SK-N-SH (cell line): ENCODE measurements at regions not wholly inside any gene's neighbourhood (a gene's known extent, or its start where the extent isn't known, plus 50 kb on each side); places are given as distances from the start of the nearest gene placed in this dataset.

Experiments
- CTCF ChIA-PET: fragments of 300-600, 350-600 bp; formaldehyde crosslinking; extraction: SDS; loops from one replicate; lab custom pipeline; 2021; lab: Yijun Ruan, JAX
- POLR2A ChIA-PET: fragments of 350-600 bp; sonication (Branson Sonifier 250); formaldehyde crosslinking; extraction: SDS; loops from one replicate; lab custom pipeline; 2020; ENCODE audit warnings: antibody characterized with exemption, inconsistent platforms; lab: Yijun Ruan, JAX
- DNase-seq: peaks from one replicate; pipeline ENCODE4 v3.0.0; 2012
- H2AFZ ChIP-seq: fragments of 200-600 bp; sonication (generic); 2 replicates; pipeline ENCODE4 v1.8.1; 2016; ENCODE audit warnings: antibody characterized with exemption, mild to moderate bottlenecking, low read depth
- H3F3A ChIP-seq: fragments of 200-600 bp; sonication (generic); replicated peaks from 2 replicates; pipeline ENCODE3; 2016; ENCODE audit warnings: antibody characterized with exemption, mild to moderate bottlenecking; ENCODE audit not compliant: insufficient read depth
- H3K27ac ChIP-seq, 2 experiments: fragments of 200-500 bp in 1 of 2; fragments of 200-600 bp in 1 of 2; sonication (Bioruptor generic) in 1 of 2; sonication (generic), shearing (Covaris generic) in 1 of 2; 2 replicates each; pipeline versions ENCODE4 v1.5.1 to v1.6.1; 2014 to 2016; ENCODE audit warnings: low read depth in 2 of 2, inconsistent platforms in 1 of 2, low read length in 1 of 2, mild to moderate bottlenecking in 1 of 2, mixed read lengths in 1 of 2
- H3K27me3 ChIP-seq: fragments of 200-600 bp; sonication (generic), shearing (Covaris generic); 2 replicates; pipeline ENCODE4 v1.6.1; 2016; ENCODE audit warnings: mixed run types; ENCODE audit not compliant: insufficient read depth
- H3K36me3 ChIP-seq, 2 experiments: fragments of 200-500 bp in 1 of 2; fragments of 200-600 bp in 1 of 2; sonication (Bioruptor generic) in 1 of 2; sonication (generic) in 1 of 2; replicated peaks in 1 of 2; 2 replicates each; pipeline versions ENCODE3 to v1.5.1; 2014 to 2016; ENCODE audit warnings: low read length in 1 of 2, mild to moderate bottlenecking in 1 of 2; ENCODE audit not compliant: insufficient read depth in 2 of 2, control insufficient read depth in 1 of 2
- H3K4me1 ChIP-seq, 2 experiments: fragments of 200-500 bp in 1 of 2; fragments of 200-600 bp in 1 of 2; sonication (Bioruptor generic) in 1 of 2; sonication (generic), shearing (Covaris generic) in 1 of 2; 2 replicates each; pipeline versions ENCODE4 v1.5.1 to v1.6.1; 2014 to 2016; ENCODE audit warnings: low read depth in 1 of 2, low read length in 1 of 2, mixed run types in 1 of 2; ENCODE audit not compliant: insufficient read depth in 2 of 2, control insufficient read depth in 1 of 2
- H3K4me2 ChIP-seq: fragments of 200-600 bp; sonication (generic), shearing (Covaris generic); 2 replicates; pipeline ENCODE4 v1.6.1; 2017; ENCODE audit warnings: mixed run types
- H3K4me3 ChIP-seq, 2 experiments: fragments of 200-500 bp in 1 of 2; fragments of 200-600 bp in 1 of 2; sonication (Bioruptor generic) in 1 of 2; sonication (generic), shearing (Covaris generic) in 1 of 2; 2 replicates each; pipeline versions ENCODE4 v1.5.1 to v1.8.1; 2014 to 2016; ENCODE audit warnings: low read depth in 2 of 2, inconsistent platforms in 1 of 2, low read length in 1 of 2, mild to moderate bottlenecking in 1 of 2, mixed read lengths in 1 of 2, moderate library complexity in 1 of 2
- H3K79me2 ChIP-seq: fragments of 200-600 bp; sonication (generic); 2 replicates; pipeline ENCODE4 v1.8.1; 2017; ENCODE audit warnings: mild to moderate bottlenecking; ENCODE audit not compliant: insufficient read depth
- H3K9ac ChIP-seq: fragments of 200-600 bp; sonication (generic); 2 replicates; pipeline ENCODE4 v1.6.1; 2017; ENCODE audit warnings: mixed run types
- H3K9me2 ChIP-seq: fragments of 200-600 bp; sonication (generic); 2 replicates; pipeline ENCODE4 v1.6.1; 2017; ENCODE audit warnings: mixed run types
- H3K9me3 ChIP-seq: fragments of 200-600 bp; sonication (generic); 2 replicates; pipeline ENCODE4 v1.6.1; 2017; ENCODE audit warnings: mixed run types, mild to moderate bottlenecking, moderate library complexity
- H4K20me1 ChIP-seq: fragments of 200-600 bp; sonication (generic); 2 replicates; pipeline ENCODE4 v1.6.1; 2017; ENCODE audit warnings: mild to moderate bottlenecking, mixed run types; ENCODE audit not compliant: insufficient read depth
- CHD2 ChIP-seq: fragments of 150-350 bp; IDR thresholded peaks from 2 replicates; pipeline ENCODE4 v1.6.1; 2018; ENCODE audit warnings: low read length; ENCODE audit not compliant: partially characterized antibody
- ELF1 ChIP-seq: IDR thresholded peaks from 2 replicates; pipeline ENCODE4 v1.4.0; 2012
- FOXJ3 ChIP-seq: sonication (generic); formaldehyde crosslinking; IDR thresholded peaks from 2 replicates; pipeline ENCODE4 v1.5.1; 2020; ENCODE audit warnings: mild to moderate bottlenecking, missing genetic modification reagents
- FOXM1 ChIP-seq: IDR thresholded peaks from 2 replicates; pipeline ENCODE4 v1.4.0; 2012; ENCODE audit warnings: low read depth, mild to moderate bottlenecking
- GABPA ChIP-seq: IDR thresholded peaks from 2 replicates; pipeline ENCODE4 v1.4.0; 2012; ENCODE audit warnings: low read depth, mild to moderate bottlenecking
- IRF3 ChIP-seq: fragments of 150-350 bp; IDR thresholded peaks from 2 replicates; pipeline ENCODE4 v1.6.1; 2016; ENCODE audit warnings: mild to moderate bottlenecking, low read depth, low read length
- JUND ChIP-seq: IDR thresholded peaks from 2 replicates; pipeline ENCODE4 v1.4.0; 2012
- MAX ChIP-seq: IDR thresholded peaks from 2 replicates; pipeline ENCODE4 v1.4.0; 2012; ENCODE audit warnings: low read depth
- PBX3 ChIP-seq: IDR thresholded peaks from 2 replicates; pipeline ENCODE4; 2012
- POLR2AphosphoS5 ChIP-seq: IDR thresholded peaks from 2 replicates; pipeline ENCODE4 v1.6.1; 2012; ENCODE audit warnings: low read depth, low read length
- REST ChIP-seq: IDR thresholded peaks from 2 replicates; pipeline ENCODE4 v1.6.1; 2012; ENCODE audit warnings: mild to moderate bottlenecking, low read depth, low read length, moderate library complexity
- TAF1 ChIP-seq: IDR thresholded peaks from 2 replicates; pipeline ENCODE4 v1.6.1; 2012; ENCODE audit warnings: low read depth, mild to moderate bottlenecking, low read length, moderate library complexity, borderline replicate concordance
- USF1 ChIP-seq: IDR thresholded peaks from 2 replicates; pipeline ENCODE4 v1.4.0; 2012; ENCODE audit warnings: low read depth, borderline replicate concordance
- USF2 ChIP-seq: fragments of 150-350 bp; IDR thresholded peaks from 2 replicates; pipeline ENCODE4 v1.6.1; 2017; ENCODE audit warnings: antibody characterized with exemption, low read length, low read depth, borderline replicate concordance
- WGBS: methylation state at CpG from one replicate; pipeline ENCODE4 v1.1.6; 2017; ENCODE audit warnings: low lambda C conversion rate; 5-methylcytosine and 5-hydroxymethylcytosine counted together

- WGBS: 49% methylated on average over 3 of the region's 3 CpGs
Measured at GRCh38 chr1:73903092-73903491, 294.9 kb downstream of the LRRIQ3 start.

More at GRCh38 chr1:73903092-73903491, 294.9 kb downstream of the LRRIQ3 start:
- CTCF ChIA-PET: no interaction called here
- no peak overlapping the region for H3K27ac ChIP-seq
- no peak for DNase-seq
- H2AFZ ChIP-seq: no peak overlapping the region
- H3K4me1 ChIP-seq: no peaks in the 10 kb centered on the region; a peak in 1 of 4 replicates
- no peaks in the 10 kb centered on the region for H3K79me2 ChIP-seq
- no peaks in the 10 kb centered on the region for H3F3A ChIP-seq
- TF ChIP-seq GABPA (no peak), PBX3 (no peak), TAF1 (no peak), USF1 (no peak), ELF1 (no peak), IRF3 (no peak), MAX (no peak), POLR2AphosphoS5 (no peak), REST (no peak), JUND (no peak), FOXJ3 (CRISPR knock-in tag) (no peak), USF2 (no peak), FOXM1 (no peak), CHD2 (no peak)
- TF ChIP-seq, all 33 proteins: peak for 0
- no peaks in the 10 kb centered on the region for H3K9me3 ChIP-seq
- H4K20me1 ChIP-seq: no peaks in the 10 kb centered on the region
- no peak overlapping the region for H3K4me3 ChIP-seq
- POLR2A ChIA-PET: no interaction called here
- H3K27me3 ChIP-seq: no peaks in the 10 kb centered on the region
- H3K9me2 ChIP-seq: no peaks in the 10 kb centered on the region
- no peak overlapping the region for H3K9ac ChIP-seq
- H3K4me2 ChIP-seq: no peak overlapping the region
- H3K36me3 ChIP-seq: no peaks in the 10 kb centered on the region
